Astrocyte (in vitro differentiated cells and primary cell): ENCODE measurements at regions not wholly inside any gene's neighbourhood (a gene's known extent, or its start where the extent isn't known, plus 50 kb on each side); places are given as distances from the start of the nearest gene placed in this dataset.

ENCODE experiments used
- DNase-seq: peaks from one replicate; pipeline ENCODE4 v3.0.0-alpha.2; 2010; ENCODE audit warnings: low read depth
- FAIRE-seq: peaks from 2 replicates; lab custom pipeline; 2011; peaks lifted over from hg19 to GRCh38; lab: Jason Lieb, UNC
- H2AFZ ChIP-seq: 2 replicates; pipeline ENCODE4 v1.6.0; 2012; ENCODE audit warnings: low read depth, low read length, inconsistent platforms
- H3K27ac ChIP-seq: 2 replicates; pipeline ENCODE4 v1.5.1; 2011; ENCODE audit warnings: low read depth, low read length, inconsistent platforms
- H3K27me3 ChIP-seq: 2 replicates; pipeline ENCODE4 v1.6.0; 2011; ENCODE audit warnings: low read length, inconsistent platforms; ENCODE audit not compliant: insufficient read depth
- H3K36me3 ChIP-seq: 2 replicates; pipeline ENCODE4 v1.5.1; 2011; ENCODE audit warnings: low read length, inconsistent platforms; ENCODE audit not compliant: insufficient read depth
- H3K4me1 ChIP-seq: 2 replicates; pipeline ENCODE4 v1.5.1; 2011; ENCODE audit warnings: low read length, inconsistent platforms; ENCODE audit not compliant: insufficient read depth
- H3K4me2 ChIP-seq: 2 replicates; pipeline ENCODE4 v1.6.0; 2012; ENCODE audit warnings: low read length, inconsistent platforms
- H3K4me3 ChIP-seq: 2 replicates; pipeline ENCODE4 v1.5.1; 2011; ENCODE audit warnings: low read depth, mild to moderate bottlenecking, low read length, inconsistent platforms; ENCODE audit not compliant: insufficient read depth
- H3K79me2 ChIP-seq: 2 replicates; pipeline ENCODE4 v1.6.0; 2012; ENCODE audit warnings: mild to moderate bottlenecking, low read length, inconsistent platforms; ENCODE audit not compliant: insufficient read depth
- H3K9ac ChIP-seq: 2 replicates; pipeline ENCODE4 v1.6.0; 2012; ENCODE audit warnings: mild to moderate bottlenecking, low read length, inconsistent platforms
- H3K9me3 ChIP-seq: 2 replicates; pipeline ENCODE4 v1.5.1; 2012; ENCODE audit warnings: low read depth, mild to moderate bottlenecking, low read length, inconsistent platforms; ENCODE audit not compliant: insufficient read depth
- H4K20me1 ChIP-seq: 2 replicates; pipeline ENCODE4 v1.6.0; 2012; ENCODE audit warnings: low read length, inconsistent platforms; ENCODE audit not compliant: insufficient read depth
- H3K27ac Mint-ChIP-seq: one replicate; pipeline ENCODE4 v1.8.0; 2021; ENCODE audit warnings: mild to moderate bottlenecking, mixed read lengths; ENCODE audit not compliant: unreplicated experiment
- H3K27me3 Mint-ChIP-seq: one replicate; pipeline ENCODE4 v1.8.0; 2021; ENCODE audit warnings: low read depth, mixed read lengths; ENCODE audit not compliant: unreplicated experiment
- H3K36me3 Mint-ChIP-seq: one replicate; pipeline ENCODE4 v1.8.0; 2021; ENCODE audit warnings: low read depth, mixed read lengths; ENCODE audit not compliant: unreplicated experiment
- H3K4me1 Mint-ChIP-seq: one replicate; pipeline ENCODE4 v1.8.0; 2021; ENCODE audit warnings: low read depth, mixed read lengths; ENCODE audit not compliant: unreplicated experiment
- H3K4me3 Mint-ChIP-seq: one replicate; pipeline ENCODE4 v1.8.0; 2021; ENCODE audit warnings: mild to moderate bottlenecking, moderate library complexity, mixed read lengths; ENCODE audit not compliant: unreplicated experiment
- H3K9me3 Mint-ChIP-seq: one replicate; pipeline ENCODE4 v1.8.0; 2021; ENCODE audit warnings: mild to moderate bottlenecking, mixed read lengths; ENCODE audit not compliant: unreplicated experiment
- EZH2 ChIP-seq: IDR thresholded peaks from 2 replicates; pipeline ENCODE4 v1.6.1; 2012; ENCODE audit warnings: mild to moderate bottlenecking, low read length, inconsistent platforms; ENCODE audit not compliant: insufficient read depth
- TF ChIP-seq, protein P1 (sequence below): IDR thresholded peaks from 2 replicates; pipeline ENCODE4 v1.5.1; 2011; ENCODE audit warnings: low read depth, mild to moderate bottlenecking, inconsistent platforms, low read length, moderate library complexity; ENCODE audit not compliant: insufficient read depth

DNA sequence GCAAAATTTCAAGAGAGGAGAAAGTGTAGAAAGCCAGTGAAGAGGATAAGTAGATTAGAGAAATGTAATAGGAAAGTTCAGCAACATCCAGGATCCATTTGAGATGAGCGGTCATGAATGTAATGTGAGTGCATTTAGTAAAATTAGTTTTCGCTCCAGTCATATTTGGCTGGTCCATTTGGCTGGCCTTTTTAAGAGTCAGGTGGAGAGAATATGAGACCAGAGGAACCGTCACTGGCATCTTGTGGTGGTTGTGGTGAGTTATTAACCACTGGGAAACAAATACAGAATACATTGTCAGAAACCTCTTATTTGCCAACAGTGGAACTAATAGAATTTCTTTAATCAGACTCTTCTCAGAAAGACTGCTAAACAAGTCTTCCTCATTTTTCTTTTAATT, 1064.3 kb upstream of the CDH2 start:
- H3K4me3 Mint-ChIP-seq, result no peak overlapping the region
- TF ChIP-seq EZH2, result no peak
- TF ChIP-seq, protein P1, sequence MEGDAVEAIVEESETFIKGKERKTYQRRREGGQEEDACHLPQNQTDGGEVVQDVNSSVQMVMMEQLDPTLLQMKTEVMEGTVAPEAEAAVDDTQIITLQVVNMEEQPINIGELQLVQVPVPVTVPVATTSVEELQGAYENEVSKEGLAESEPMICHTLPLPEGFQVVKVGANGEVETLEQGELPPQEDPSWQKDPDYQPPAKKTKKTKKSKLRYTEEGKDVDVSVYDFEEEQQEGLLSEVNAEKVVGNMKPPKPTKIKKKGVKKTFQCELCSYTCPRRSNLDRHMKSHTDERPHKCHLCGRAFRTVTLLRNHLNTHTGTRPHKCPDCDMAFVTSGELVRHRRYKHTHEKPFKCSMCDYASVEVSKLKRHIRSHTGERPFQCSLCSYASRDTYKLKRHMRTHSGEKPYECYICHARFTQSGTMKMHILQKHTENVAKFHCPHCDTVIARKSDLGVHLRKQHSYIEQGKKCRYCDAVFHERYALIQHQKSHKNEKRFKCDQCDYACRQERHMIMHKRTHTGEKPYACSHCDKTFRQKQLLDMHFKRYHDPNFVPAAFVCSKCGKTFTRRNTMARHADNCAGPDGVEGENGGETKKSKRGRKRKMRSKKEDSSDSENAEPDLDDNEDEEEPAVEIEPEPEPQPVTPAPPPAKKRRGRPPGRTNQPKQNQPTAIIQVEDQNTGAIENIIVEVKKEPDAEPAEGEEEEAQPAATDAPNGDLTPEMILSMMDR, result no peak
- peaks cover 4% of the 10 kb centered on the region for H3K9me3 Mint-ChIP-seq
- Histone ChIP-seq H3K4me3 (no peak overlapping the region), H3K4me2 (no peak overlapping the region), H3K9ac (no peak overlapping the region), H4K20me1 (no peaks in the 10 kb centered on the region), H3K9me3 (no peaks in the 10 kb centered on the region), H3K79me2 (no peaks in the 10 kb centered on the region), H2AFZ (no peak overlapping the region), H3K4me1 (no peaks in the 10 kb centered on the region), H3K36me3 (no peaks in the 10 kb centered on the region), H3K27ac (no peak overlapping the region), H3K27me3 (no peaks in the 10 kb centered on the region)
- no peaks in the 10 kb centered on the region for H3K4me1 Mint-ChIP-seq
- no peaks in the 10 kb centered on the region for H3K27me3 Mint-ChIP-seq
- FAIRE-seq (no peak), DNase-seq (no peak)
- no peaks in the 10 kb centered on the region for H3K36me3 Mint-ChIP-seq
- no peak overlapping the region for H3K27ac Mint-ChIP-seq

DNA sequence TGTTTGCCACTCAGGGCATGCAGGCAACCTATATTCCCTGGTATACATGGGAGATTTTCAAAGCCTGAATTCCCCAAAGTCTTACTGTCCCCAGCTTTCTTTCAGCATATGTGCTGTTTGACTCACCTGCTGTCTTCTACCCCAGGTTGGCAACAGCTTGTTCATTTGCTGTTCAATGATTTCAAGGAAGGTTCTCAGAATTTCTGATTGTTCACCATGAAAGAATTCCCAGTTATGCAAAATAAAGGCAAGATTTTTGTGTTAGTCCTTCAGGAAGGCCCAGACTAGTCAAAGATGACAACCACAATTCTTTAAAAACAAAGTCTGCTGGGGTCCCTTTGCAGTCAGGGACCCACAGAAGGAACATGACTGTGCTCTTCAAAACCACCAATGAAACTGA, 1057.8 kb upstream of the CDH2 start:
- Mint-ChIP-seq H3K4me3 (no peak overlapping the region), H3K27ac (no peak overlapping the region), H3K36me3 (no peaks in the 10 kb centered on the region), H3K27me3 (no peaks in the 10 kb centered on the region), H3K9me3 (peaks cover 7% of the 10 kb centered on the region), H3K4me1 (no peaks in the 10 kb centered on the region)
- H3K27ac ChIP-seq, result no peak overlapping the region
- no peak overlapping the region for H3K4me2 ChIP-seq
- no peaks in the 10 kb centered on the region for H3K79me2 ChIP-seq
- H2AFZ ChIP-seq, result no peak overlapping the region
- DNase-seq (no peak), FAIRE-seq (no peak)
- no peaks in the 10 kb centered on the region for H3K4me1 ChIP-seq
- H4K20me1 ChIP-seq, result no peaks in the 10 kb centered on the region
- no peaks in the 10 kb centered on the region for H3K27me3 ChIP-seq
- H3K9ac ChIP-seq, result no peak overlapping the region
- TF ChIP-seq EZH2, result no peak
- TF ChIP-seq, protein P1, result no peak
- H3K36me3 ChIP-seq, result no peaks in the 10 kb centered on the region
- no peak overlapping the region for H3K4me3 ChIP-seq
- H3K9me3 ChIP-seq, result no peaks in the 10 kb centered on the region

DNA sequence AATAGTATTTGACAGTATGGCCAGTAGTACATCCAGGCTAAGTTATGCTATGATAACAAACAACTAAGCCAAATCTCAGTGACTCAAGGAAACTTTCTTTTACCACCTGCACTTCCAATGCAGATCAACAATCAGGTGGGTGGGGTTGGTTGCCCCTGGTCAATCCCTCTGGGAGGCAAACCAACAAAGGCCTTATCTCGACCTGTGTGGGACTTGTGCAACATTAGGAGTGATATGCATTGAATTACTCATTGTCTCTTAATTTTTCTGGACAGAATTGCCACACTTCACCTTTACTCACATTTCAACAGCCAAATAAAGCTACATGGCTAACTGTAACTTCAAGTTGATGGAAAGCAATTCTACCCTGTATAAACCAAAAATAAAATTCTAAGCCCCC, 1049.3 kb upstream of the CDH2 start:
- FAIRE-seq (no peak), DNase-seq (peak; percentile 80)
- Histone ChIP-seq H3K4me2 (no peak overlapping the region), H2AFZ (no peak overlapping the region), H3K4me1 (no peaks in the 10 kb centered on the region), H3K4me3 (no peak overlapping the region), H3K36me3 (no peaks in the 10 kb centered on the region), H3K9ac (no peak overlapping the region), H3K79me2 (no peaks in the 10 kb centered on the region), H3K27me3 (no peaks in the 10 kb centered on the region), H4K20me1 (no peaks in the 10 kb centered on the region), H3K27ac (no peak overlapping the region), H3K9me3 (no peaks in the 10 kb centered on the region)
- Mint-ChIP-seq H3K4me1 (no peaks in the 10 kb centered on the region), H3K27ac (no peak overlapping the region), H3K4me3 (no peak overlapping the region), H3K9me3 (no peaks in the 10 kb centered on the region), H3K27me3 (no peaks in the 10 kb centered on the region), H3K36me3 (no peaks in the 10 kb centered on the region)
- TF ChIP-seq, protein P1, result no peak
- no peak for TF ChIP-seq EZH2
